SK-N-SH treated with all-trans-retinoic acid at 6 μM for 48 hours (cell line): ENCODE measurements at regions not wholly inside any gene's neighbourhood (a gene's known extent, or its start where the extent isn't known, plus 50 kb on each side); places are given as distances from the start of the nearest gene placed in this dataset.

Source experiments
- ATAC-seq: fragments of 200-7000 bp; cut with Tn5 transposase; 3 replicates; pipeline ENCODE4 v1.9.1; 2020; ENCODE audit warnings: mild to moderate bottlenecking, moderate library complexity
- ARNTL ChIP-seq: fragments of 450-650 bp; formaldehyde crosslinking; IDR thresholded peaks from 2 replicates; pipeline ENCODE4 v1.5.0; 2020; ENCODE audit warnings: low read depth, mild to moderate bottlenecking, moderate library complexity, borderline replicate concordance
- CSDC2 ChIP-seq: fragments of 250-450 bp; sonication (Bioruptor Pico); IDR thresholded peaks from 2 replicates; pipeline ENCODE4 v1.5.0; 2020; ENCODE audit warnings: mild to moderate bottlenecking, moderate library complexity
- ISL1 ChIP-seq: fragments of 250-450 bp; sonication (Bioruptor Pico); IDR thresholded peaks from 2 replicates; pipeline ENCODE4 v2.1.2; 2022; ENCODE audit warnings: mild to moderate bottlenecking, moderate library complexity
- OSR1 ChIP-seq: fragments of 250-450 bp; sonication (Bioruptor Pico); IDR thresholded peaks from 2 replicates; pipeline ENCODE4 v1.8.0; 2022; ENCODE audit warnings: moderate library complexity, mild to moderate bottlenecking, inconsistent platforms
- PPARA ChIP-seq: fragments of 250-450 bp; sonication (Bioruptor Pico); IDR thresholded peaks from 2 replicates; pipeline ENCODE4 v1.5.0; 2020; ENCODE audit warnings: mild to moderate bottlenecking, borderline replicate concordance
- RARB ChIP-seq: fragments of 250-450 bp; sonication (Bioruptor Pico); IDR thresholded peaks from 2 replicates; pipeline ENCODE4 v1.8.0; 2021; ENCODE audit warnings: mild to moderate bottlenecking, moderate library complexity
- SNAI2 ChIP-seq: fragments of 250-450 bp; sonication (Bioruptor Pico); IDR thresholded peaks from 2 replicates; pipeline ENCODE4 v1.5.0; 2020; ENCODE audit warnings: mild to moderate bottlenecking, moderate library complexity
- TCF4 ChIP-seq: fragments of 250-450 bp; sonication (Bioruptor Pico); IDR thresholded peaks from 2 replicates; pipeline ENCODE4 v1.8.0; 2021; ENCODE audit warnings: mild to moderate bottlenecking, moderate library complexity, borderline replicate concordance
- TOX ChIP-seq: fragments of 250-450 bp; sonication (Bioruptor Pico); IDR thresholded peaks from 2 replicates; pipeline ENCODE4 v1.8.0; 2021; ENCODE audit warnings: mild to moderate bottlenecking, moderate library complexity, borderline replicate concordance
- ZFP3 ChIP-seq: fragments of 250-450 bp; sonication (Bioruptor Pico); IDR thresholded peaks from 2 replicates; pipeline ENCODE4 v1.5.0; 2020; ENCODE audit warnings: mild to moderate bottlenecking, moderate library complexity
- ZFP30 ChIP-seq: fragments of 450-650 bp; formaldehyde crosslinking; IDR thresholded peaks from 2 replicates; pipeline ENCODE4 v1.5.0; 2022; ENCODE audit warnings: mild to moderate bottlenecking, moderate library complexity
- ZNF565 ChIP-seq: fragments of 450-650 bp; formaldehyde crosslinking; conservative IDR thresholded peaks from 2 replicates; pipeline ENCODE4 v1.5.0; 2020; ENCODE audit warnings: low read depth, mild to moderate bottlenecking, moderate library complexity
- ZNF70 ChIP-seq: fragments of 450-650 bp; formaldehyde crosslinking; IDR thresholded peaks from 2 replicates; pipeline ENCODE4 v1.5.0; 2020; ENCODE audit warnings: mild to moderate bottlenecking, moderate library complexity
- ZNF8 ChIP-seq: fragments of 450-650 bp; formaldehyde crosslinking; IDR thresholded peaks from 2 replicates; pipeline ENCODE4 v1.5.0; 2020; ENCODE audit warnings: mild to moderate bottlenecking, moderate library complexity
- TF ChIP-seq, protein P1 (sequence below): fragments of 250-450 bp; sonication (Bioruptor Pico); IDR thresholded peaks from 2 replicates; pipeline ENCODE4 v1.5.0; 2020; ENCODE audit warnings: mild to moderate bottlenecking, moderate library complexity
- TF ChIP-seq, protein P2 (sequence below): fragments of 250-450 bp; sonication (Bioruptor Pico); IDR thresholded peaks from 2 replicates; pipeline ENCODE4 v1.8.0; 2021; ENCODE audit warnings: low read depth, mild to moderate bottlenecking, moderate library complexity, borderline replicate concordance
- TF ChIP-seq, protein P3 (sequence below): fragments of 250-450 bp; sonication (Bioruptor Pico); IDR thresholded peaks from 2 replicates; pipeline ENCODE4 v1.5.1; 2021; ENCODE audit warnings: mild to moderate bottlenecking, moderate library complexity
- TF ChIP-seq, protein P4 (sequence below): fragments of 250-450 bp; sonication (Bioruptor Pico); IDR thresholded peaks from 2 replicates; pipeline ENCODE4 v1.5.1; 2020; ENCODE audit warnings: low read depth, mild to moderate bottlenecking, moderate library complexity
- TF ChIP-seq, protein P5 (sequence below): fragments of 250-450 bp; sonication (Bioruptor Pico); IDR thresholded peaks from 2 replicates; pipeline ENCODE4 v1.8.0; 2020; ENCODE audit warnings: mild to moderate bottlenecking, moderate library complexity, borderline replicate concordance

DNA sequence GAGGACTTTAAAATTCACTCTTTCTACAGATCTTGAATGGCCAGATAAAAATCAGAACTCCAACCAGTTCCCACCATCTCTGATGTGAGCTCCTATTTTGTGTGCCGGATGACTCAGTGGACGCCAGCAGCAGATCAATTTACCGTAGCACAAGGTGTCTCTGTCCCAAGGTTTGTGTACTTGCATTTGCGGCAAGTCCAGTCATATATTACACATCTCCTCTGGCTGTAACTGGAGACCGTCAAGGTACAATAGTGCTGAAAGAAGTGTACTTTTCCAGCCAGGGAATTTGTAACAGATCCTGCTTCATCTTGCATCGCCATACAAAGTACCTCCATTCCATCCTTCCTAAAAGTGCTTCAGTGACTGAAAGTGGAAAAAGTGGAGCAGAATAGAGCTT lies 108.2 kb upstream of the SORBS2 start:
- no peak for ATAC-seq
- no peak for TF ChIP-seq ZNF565 (CRISPR knock-in tag)
- no peak for TF ChIP-seq RARB (CRISPR knock-in tag)
- TF ChIP-seq, protein P1, sequence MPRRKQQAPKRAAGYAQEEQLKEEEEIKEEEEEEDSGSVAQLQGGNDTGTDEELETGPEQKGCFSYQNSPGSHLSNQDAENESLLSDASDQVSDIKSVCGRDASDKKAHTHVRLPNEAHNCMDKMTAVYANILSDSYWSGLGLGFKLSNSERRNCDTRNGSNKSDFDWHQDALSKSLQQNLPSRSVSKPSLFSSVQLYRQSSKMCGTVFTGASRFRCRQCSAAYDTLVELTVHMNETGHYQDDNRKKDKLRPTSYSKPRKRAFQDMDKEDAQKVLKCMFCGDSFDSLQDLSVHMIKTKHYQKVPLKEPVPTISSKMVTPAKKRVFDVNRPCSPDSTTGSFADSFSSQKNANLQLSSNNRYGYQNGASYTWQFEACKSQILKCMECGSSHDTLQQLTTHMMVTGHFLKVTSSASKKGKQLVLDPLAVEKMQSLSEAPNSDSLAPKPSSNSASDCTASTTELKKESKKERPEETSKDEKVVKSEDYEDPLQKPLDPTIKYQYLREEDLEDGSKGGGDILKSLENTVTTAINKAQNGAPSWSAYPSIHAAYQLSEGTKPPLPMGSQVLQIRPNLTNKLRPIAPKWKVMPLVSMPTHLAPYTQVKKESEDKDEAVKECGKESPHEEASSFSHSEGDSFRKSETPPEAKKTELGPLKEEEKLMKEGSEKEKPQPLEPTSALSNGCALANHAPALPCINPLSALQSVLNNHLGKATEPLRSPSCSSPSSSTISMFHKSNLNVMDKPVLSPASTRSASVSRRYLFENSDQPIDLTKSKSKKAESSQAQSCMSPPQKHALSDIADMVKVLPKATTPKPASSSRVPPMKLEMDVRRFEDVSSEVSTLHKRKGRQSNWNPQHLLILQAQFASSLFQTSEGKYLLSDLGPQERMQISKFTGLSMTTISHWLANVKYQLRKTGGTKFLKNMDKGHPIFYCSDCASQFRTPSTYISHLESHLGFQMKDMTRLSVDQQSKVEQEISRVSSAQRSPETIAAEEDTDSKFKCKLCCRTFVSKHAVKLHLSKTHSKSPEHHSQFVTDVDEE (CRISPR knock-in tag) = no peak
- TF ChIP-seq, protein P2, sequence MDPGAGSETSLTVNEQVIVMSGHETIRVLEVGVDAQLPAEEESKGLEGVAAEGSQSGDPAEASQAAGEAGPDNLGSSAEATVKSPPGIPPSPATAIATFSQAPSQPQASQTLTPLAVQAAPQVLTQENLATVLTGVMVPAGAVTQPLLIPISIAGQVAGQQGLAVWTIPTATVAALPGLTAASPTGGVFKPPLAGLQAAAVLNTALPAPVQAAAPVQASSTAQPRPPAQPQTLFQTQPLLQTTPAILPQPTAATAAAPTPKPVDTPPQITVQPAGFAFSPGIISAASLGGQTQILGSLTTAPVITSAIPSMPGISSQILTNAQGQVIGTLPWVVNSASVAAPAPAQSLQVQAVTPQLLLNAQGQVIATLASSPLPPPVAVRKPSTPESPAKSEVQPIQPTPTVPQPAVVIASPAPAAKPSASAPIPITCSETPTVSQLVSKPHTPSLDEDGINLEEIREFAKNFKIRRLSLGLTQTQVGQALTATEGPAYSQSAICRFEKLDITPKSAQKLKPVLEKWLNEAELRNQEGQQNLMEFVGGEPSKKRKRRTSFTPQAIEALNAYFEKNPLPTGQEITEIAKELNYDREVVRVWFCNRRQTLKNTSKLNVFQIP (CRISPR knock-in tag) = no peak
- TF ChIP-seq OSR1 (CRISPR knock-in tag) = no peak
- no peak for TF ChIP-seq ZFP3 (CRISPR knock-in tag)

DNA sequence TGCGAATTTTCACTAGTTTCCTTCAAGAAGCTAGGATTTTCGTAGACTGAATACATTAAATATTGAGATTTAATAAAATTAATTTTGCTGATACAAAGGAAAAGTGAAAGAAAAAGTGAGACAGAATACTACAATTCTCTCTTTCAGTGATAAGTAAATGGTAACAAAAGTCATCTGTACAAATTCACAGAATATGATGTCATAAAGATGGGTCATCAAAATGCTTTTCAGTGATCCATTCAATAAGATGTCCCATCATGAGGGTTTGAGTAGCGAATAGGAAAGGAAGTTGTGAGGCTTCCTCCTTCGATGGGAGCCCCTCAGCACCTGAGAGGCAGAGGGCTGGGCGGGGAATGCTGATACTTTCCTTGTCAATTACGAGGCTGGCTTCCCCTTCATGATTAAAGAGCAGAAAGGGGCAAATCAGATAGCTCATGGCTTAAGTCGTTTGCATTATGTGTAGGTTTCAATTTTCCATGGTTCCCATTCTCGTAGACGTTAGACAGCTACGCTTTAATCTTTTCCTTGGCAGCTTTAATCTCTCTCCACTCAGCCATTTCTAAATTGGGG lies 108.8 kb upstream of the SORBS2 start:
- no peak for ATAC-seq
- TF ChIP-seq TOX (CRISPR knock-in tag) (no peak), ISL1 (CRISPR knock-in tag) (no peak), PPARA (no peak), ZFP30 (CRISPR knock-in tag) (no peak), ZNF8 (CRISPR knock-in tag) (no peak), ZNF70 (no peak), TCF4 (CRISPR knock-in tag) (no peak), CSDC2 (CRISPR knock-in tag) (no peak), SNAI2 (CRISPR knock-in tag) (no peak), RARB (CRISPR knock-in tag) (no peak), OSR1 (CRISPR knock-in tag) (no peak), ARNTL (no peak)
- TF ChIP-seq, protein P3, sequence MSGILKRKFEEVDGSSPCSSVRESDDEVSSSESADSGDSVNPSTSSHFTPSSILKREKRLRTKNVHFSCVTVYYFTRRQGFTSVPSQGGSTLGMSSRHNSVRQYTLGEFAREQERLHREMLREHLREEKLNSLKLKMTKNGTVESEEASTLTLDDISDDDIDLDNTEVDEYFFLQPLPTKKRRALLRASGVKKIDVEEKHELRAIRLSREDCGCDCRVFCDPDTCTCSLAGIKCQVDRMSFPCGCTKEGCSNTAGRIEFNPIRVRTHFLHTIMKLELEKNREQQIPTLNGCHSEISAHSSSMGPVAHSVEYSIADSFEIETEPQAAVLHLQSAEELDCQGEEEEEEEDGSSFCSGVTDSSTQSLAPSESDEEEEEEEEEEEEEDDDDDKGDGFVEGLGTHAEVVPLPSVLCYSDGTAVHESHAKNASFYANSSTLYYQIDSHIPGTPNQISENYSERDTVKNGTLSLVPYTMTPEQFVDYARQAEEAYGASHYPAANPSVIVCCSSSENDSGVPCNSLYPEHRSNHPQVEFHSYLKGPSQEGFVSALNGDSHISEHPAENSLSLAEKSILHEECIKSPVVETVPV = no peak
- TF ChIP-seq, protein P1 (CRISPR knock-in tag) = no peak
- TF ChIP-seq, protein P4, sequence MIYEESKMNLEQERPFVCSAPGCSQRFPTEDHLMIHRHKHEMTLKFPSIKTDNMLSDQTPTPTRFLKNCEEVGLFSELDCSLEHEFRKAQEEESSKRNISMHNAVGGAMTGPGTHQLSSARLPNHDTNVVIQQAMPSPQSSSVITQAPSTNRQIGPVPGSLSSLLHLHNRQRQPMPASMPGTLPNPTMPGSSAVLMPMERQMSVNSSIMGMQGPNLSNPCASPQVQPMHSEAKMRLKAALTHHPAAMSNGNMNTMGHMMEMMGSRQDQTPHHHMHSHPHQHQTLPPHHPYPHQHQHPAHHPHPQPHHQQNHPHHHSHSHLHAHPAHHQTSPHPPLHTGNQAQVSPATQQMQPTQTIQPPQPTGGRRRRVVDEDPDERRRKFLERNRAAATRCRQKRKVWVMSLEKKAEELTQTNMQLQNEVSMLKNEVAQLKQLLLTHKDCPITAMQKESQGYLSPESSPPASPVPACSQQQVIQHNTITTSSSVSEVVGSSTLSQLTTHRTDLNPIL (CRISPR knock-in tag) = no peak
- TF ChIP-seq, protein P5, sequence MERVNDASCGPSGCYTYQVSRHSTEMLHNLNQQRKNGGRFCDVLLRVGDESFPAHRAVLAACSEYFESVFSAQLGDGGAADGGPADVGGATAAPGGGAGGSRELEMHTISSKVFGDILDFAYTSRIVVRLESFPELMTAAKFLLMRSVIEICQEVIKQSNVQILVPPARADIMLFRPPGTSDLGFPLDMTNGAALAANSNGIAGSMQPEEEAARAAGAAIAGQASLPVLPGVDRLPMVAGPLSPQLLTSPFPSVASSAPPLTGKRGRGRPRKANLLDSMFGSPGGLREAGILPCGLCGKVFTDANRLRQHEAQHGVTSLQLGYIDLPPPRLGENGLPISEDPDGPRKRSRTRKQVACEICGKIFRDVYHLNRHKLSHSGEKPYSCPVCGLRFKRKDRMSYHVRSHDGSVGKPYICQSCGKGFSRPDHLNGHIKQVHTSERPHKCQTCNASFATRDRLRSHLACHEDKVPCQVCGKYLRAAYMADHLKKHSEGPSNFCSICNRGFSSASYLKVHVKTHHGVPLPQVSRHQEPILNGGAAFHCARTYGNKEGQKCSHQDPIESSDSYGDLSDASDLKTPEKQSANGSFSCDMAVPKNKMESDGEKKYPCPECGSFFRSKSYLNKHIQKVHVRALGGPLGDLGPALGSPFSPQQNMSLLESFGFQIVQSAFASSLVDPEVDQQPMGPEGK (CRISPR knock-in tag) = no peak
